ENCODE measurements at regions not wholly inside any gene's neighbourhood (a gene's known extent, or its start where the extent isn't known, plus 50 kb on each side); places are given as distances from the start of the nearest gene placed in this dataset.

DNA sequence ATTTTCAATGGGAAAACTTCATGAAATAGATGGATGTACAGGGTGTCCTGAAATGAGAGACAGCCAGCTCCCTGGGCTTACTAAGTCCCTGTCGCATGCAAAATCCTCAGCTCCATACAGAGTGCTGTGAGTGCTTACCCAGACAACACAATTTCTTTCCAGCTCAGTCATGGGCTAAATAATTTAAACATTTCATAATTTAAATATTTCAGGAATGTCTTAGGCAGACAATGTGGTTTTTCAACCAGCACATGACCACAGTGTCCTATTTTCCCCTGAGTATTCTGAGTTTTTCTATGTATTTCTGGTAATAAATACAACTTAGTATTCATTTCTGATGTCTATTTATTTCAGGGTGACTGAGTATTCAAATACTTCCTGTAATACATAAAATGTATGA is 188.5 kb upstream of the SNX2 start:
- no peak overlapping the region for H3K4me3 ChIP-seq (ENCODE audit: low read depth, low read length)
- TF ChIP-seq, protein P1, sequence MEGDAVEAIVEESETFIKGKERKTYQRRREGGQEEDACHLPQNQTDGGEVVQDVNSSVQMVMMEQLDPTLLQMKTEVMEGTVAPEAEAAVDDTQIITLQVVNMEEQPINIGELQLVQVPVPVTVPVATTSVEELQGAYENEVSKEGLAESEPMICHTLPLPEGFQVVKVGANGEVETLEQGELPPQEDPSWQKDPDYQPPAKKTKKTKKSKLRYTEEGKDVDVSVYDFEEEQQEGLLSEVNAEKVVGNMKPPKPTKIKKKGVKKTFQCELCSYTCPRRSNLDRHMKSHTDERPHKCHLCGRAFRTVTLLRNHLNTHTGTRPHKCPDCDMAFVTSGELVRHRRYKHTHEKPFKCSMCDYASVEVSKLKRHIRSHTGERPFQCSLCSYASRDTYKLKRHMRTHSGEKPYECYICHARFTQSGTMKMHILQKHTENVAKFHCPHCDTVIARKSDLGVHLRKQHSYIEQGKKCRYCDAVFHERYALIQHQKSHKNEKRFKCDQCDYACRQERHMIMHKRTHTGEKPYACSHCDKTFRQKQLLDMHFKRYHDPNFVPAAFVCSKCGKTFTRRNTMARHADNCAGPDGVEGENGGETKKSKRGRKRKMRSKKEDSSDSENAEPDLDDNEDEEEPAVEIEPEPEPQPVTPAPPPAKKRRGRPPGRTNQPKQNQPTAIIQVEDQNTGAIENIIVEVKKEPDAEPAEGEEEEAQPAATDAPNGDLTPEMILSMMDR (IDR thresholded peaks at IDR 0.05; ENCODE audit: borderline replicate concordance, insufficient read depth, low read depth, low read length) = no peak

DNA sequence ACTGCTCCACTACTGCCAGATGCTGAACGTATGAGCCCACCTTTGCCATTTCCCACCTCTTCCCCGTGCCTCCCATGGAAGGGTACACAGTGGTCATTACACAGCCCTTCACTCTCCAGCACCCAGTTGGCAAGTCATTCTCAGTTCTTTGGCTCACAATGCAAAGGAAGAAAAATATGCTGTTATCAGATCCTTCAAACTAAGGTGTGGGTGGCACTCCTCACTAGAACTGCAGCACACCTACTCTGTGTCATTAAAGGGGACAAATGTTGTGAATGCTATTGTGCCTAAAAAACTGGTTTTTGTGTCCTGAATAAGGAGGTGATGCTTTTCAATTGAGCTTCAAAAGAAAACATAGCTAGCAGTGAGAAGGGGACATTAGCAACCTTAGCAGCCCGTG is 183.1 kb upstream of the SNX2 start:
- no peak overlapping the region for H3K4me3 ChIP-seq (ENCODE audit: low read depth, low read length)
- TF ChIP-seq, protein P1 (IDR thresholded peaks at IDR 0.05; ENCODE audit: borderline replicate concordance, insufficient read depth, low read depth, low read length) = no peak

DNA sequence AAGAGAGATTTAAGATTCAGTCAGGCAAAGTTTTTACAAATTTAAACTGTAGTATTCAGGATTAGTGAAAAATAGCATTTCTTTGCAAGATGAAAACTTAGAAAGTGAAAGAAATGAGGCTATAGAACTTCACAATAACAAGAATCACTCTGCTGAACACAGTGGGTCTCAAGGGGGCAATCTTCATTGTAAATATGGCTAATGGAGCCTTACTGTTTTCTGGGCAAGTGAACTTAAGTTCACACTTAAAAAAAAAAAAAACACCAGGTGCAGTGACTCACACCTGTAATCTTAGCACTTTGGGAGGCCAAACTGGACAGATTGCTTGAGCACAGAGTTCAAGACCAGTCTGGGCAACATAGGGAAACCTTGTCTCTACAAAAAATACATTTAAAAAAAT is 175.9 kb upstream of the SNX2 start:
- H3K4me3 ChIP-seq (ENCODE audit: low read depth, low read length) = no peak overlapping the region
- TF ChIP-seq, protein P1 (IDR thresholded peaks at IDR 0.05; ENCODE audit: borderline replicate concordance, insufficient read depth, low read depth, low read length) = no peak

DNA sequence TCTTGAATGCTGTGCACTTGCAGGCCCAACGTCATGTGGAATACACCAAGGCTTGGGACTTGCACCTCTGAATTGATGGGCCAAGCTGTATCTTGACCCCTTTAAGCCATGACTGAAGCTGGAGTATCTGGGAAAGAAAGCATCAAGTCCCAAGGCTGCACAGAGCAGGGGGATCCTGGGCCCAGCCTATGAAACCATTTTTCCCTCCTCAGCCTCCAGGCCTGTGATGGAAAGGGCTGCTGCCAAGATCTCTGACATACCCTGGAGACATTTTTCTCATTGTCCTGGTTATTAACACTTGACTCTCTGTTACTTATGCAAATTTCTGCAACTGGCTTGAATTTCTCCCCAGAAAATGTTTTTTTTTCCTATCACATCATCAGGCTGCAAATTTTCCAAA is 174.0 kb upstream of the SNX2 start:
- TF ChIP-seq, protein P1 (IDR thresholded peaks at IDR 0.05; ENCODE audit: borderline replicate concordance, insufficient read depth, low read depth, low read length) = no peak
- no peak overlapping the region for H3K4me3 ChIP-seq (ENCODE audit: low read depth, low read length)

DNA sequence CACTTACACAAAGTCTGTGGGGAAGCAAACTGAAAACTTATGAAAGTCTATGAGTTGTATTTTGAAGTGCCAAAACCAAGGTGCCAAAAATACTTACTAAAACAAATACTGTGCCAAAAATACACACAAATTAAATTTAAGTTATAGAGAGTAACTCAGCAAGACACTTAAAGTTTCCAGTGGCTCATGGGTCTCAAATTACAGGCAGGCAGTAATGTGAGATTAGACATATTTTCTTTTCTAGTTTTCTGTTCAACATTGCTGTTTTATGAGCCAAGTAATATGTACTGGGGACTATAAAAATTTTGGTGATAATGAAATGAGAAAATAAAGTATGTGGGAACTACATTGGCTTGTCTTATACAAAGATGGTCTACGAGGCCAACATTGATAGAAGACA is 172.2 kb upstream of the SNX2 start:
- H3K4me3 ChIP-seq (ENCODE audit: low read depth, low read length) = no peak overlapping the region
- TF ChIP-seq, protein P1 (IDR thresholded peaks at IDR 0.05; ENCODE audit: borderline replicate concordance, insufficient read depth, low read depth, low read length) = no peak

- no peak overlapping the region for H3K4me3 ChIP-seq (ENCODE audit: low read depth, low read length)
- TF ChIP-seq, protein P1 (IDR thresholded peaks at IDR 0.05; ENCODE audit: borderline replicate concordance, insufficient read depth, low read depth, low read length) = no peak
Measured at GRCh38 chr5:122605236-122605635, 169.6 kb upstream of the SNX2 start.

GRCh38 chr5:122607818-122608217 is 167.1 kb upstream of the SNX2 start:
- H3K4me3 ChIP-seq (ENCODE audit: low read depth, low read length) = no peak overlapping the region
- TF ChIP-seq, protein P1 (IDR thresholded peaks at IDR 0.05; ENCODE audit: borderline replicate concordance, insufficient read depth, low read depth, low read length) = no peak

Data from GM12875 (cell line).